Activated CD4-positive, alpha-beta T cell treated with anti-CD3 and anti-CD28 coated beads for 36 hours (primary cell): ENCODE measurements at regions not wholly inside any gene's neighbourhood (a gene's known extent, or its start where the extent isn't known, plus 50 kb on each side); places are given as distances from the start of the nearest gene placed in this dataset.

Source experiments
- ATAC-seq: fragments of 200-7000 bp; cut with Tn5 transposase; one replicate; pipeline ENCODE4 v1.10.0; 2021; ENCODE audit warnings: mild to moderate bottlenecking, moderate library complexity
- CTCF ChIA-PET: fragments of 350-600 bp; sonication (Branson Sonifier 250); formaldehyde crosslinking; loops from one replicate; lab custom pipeline; 2021; ENCODE audit warnings: antibody characterized with exemption; lab: Charles Lee
- POLR2A ChIA-PET: fragments of 350-600 bp; sonication (Branson Sonifier 250); formaldehyde crosslinking; loops from one replicate; lab custom pipeline; 2021; ENCODE audit warnings: antibody characterized with exemption, inconsistent platforms; lab: Charles Lee
- DNase-seq: peaks from one replicate; pipeline ENCODE4 v3.0.0-alpha.2; 2020
- H3K27ac Mint-ChIP-seq: one replicate; pipeline ENCODE4 v1.8.0; 2021; ENCODE audit warnings: mixed read lengths
- H3K27me3 Mint-ChIP-seq: one replicate; pipeline ENCODE4 v1.8.0; 2021; ENCODE audit warnings: mixed read lengths
- H3K36me3 Mint-ChIP-seq: one replicate; pipeline ENCODE4 v1.8.0; 2021; ENCODE audit warnings: low read depth, mixed read lengths
- H3K4me1 Mint-ChIP-seq: one replicate; pipeline ENCODE4 v1.8.0; 2021; ENCODE audit warnings: mixed read lengths
- H3K4me3 Mint-ChIP-seq: one replicate; pipeline ENCODE4 v1.8.0; 2021; ENCODE audit warnings: mild to moderate bottlenecking, moderate library complexity, mixed read lengths
- H3K9me3 Mint-ChIP-seq: one replicate; pipeline ENCODE4 v1.8.0; 2021; ENCODE audit warnings: low read depth, mixed read lengths
- intact Hi-C, 2 experiments: fragments of 100-400 bp; cut with DNase I in 1 of 2; cut with micrococcal nuclease in 1 of 2; formaldehyde crosslinking; loops; one replicate each; pipeline versions ENCODE4 v1.14.2 to v1.15.1; 2022 to 2024; cut with DNase I, micrococcal nuclease

DNA sequence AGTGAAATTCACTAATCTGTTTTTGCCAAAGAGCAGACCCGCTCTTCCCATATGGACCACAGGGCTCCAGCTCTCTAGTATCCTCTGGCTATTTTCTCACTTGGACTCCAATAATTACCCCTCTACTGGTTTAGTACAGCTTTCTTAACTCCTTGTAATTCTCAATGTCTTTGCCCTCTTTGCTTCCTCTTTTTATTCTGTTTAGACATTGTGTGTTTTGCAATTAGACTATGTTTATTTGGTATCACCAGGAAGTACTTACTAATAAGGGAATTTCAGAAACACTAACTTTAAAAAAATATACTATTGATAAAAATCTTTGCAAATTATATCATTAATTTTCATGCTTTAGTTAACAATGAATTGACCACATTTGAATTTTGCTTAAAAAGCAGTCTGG is 111.6 kb upstream of the OBI1 start:
- Mint-ChIP-seq H3K36me3 (no peaks in the 10 kb centered on the region), H3K4me1 (no peaks in the 10 kb centered on the region), H3K27me3 (peaks cover 6% of the 10 kb centered on the region), H3K27ac (no peak overlapping the region), H3K9me3 (no peaks in the 10 kb centered on the region), H3K4me3 (no peak overlapping the region)
- intact Hi-C loops = no loop called here
- POLR2A ChIA-PET = no interaction called here
- ATAC-seq (no peak), DNase-seq (no peak)
- CTCF ChIA-PET = no interaction called here

DNA sequence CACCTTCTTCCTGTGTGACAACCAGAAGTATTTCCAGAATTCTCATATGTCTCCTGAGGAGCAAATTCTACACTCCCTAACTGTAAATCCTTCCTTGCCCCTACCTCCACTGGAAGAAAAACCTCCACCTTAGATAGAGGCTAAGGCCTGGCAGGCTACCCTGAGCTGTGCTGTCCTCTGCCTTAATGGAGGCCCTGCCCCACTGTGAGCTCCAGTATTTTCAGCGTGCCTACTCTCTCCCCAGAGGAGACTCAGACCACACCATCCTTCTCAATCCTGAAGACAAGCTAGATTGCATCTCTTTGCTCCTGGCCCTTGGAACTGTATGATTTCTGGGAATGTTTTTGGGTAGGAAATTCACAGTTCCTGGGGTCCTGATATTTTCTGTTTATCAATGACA is 110.0 kb upstream of the OBI1 start:
- Mint-ChIP-seq H3K9me3 (no peaks in the 10 kb centered on the region), H3K4me3 (no peak overlapping the region), H3K27ac (no peak overlapping the region), H3K27me3 (peaks cover 6% of the 10 kb centered on the region), H3K36me3 (no peaks in the 10 kb centered on the region), H3K4me1 (no peaks in the 10 kb centered on the region)
- ATAC-seq (no peak), DNase-seq (no peak)
- ChIA-PET CTCF (no interaction called here), POLR2A (no interaction called here)
- intact Hi-C loops = no loop called here

DNA sequence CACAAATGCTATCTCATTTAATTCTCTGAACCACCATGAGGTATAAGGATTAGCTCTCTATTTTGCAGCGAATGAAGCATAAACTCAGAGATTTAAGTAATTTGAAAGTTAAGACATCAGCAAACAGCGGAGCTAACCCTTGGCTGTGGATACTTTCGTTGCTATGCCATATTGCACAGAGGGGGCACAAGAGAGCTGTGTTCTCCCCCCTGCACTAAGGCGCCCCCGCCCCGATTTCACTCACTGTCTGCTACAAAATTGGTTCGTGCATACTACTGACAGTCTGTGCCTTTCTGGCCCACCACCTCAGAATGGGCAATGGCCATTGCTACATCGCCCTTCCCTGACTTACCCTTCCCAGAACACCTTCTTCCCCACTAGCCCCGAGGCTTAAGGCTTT is 105.7 kb upstream of the OBI1 start:
- ATAC-seq = no peak
- H3K9me3 Mint-ChIP-seq = no peaks in the 10 kb centered on the region

DNA sequence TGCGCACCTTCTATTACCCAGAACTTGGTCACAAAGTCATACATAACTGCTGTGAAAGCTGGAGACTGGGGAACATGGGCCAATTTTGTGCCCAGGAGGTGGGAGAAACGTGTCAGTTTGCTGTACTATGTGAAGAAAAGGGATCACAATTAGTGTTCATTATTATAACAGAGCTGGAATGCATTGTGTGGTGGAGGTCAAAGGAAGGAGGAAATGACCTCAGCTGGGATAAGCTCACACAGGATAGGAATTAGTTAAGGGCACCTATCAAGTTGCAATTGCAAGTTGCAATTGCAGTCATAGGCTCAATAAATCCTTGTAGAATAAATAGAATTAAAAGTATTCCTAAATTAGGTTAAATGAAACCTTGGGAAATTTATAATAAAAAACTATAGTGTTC is 103.9 kb upstream of the OBI1 start:
- intact Hi-C loops = no loop called here
- peaks cover 12% of the 10 kb centered on the region for H3K27me3 Mint-ChIP-seq
- H3K9me3 Mint-ChIP-seq = no peaks in the 10 kb centered on the region
- H3K27ac Mint-ChIP-seq = no peak overlapping the region
- ChIA-PET POLR2A (no interaction called here), CTCF (no interaction called here)
- H3K36me3 Mint-ChIP-seq = no peaks in the 10 kb centered on the region
- no peak overlapping the region for H3K4me3 Mint-ChIP-seq
- DNase-seq (no peak), ATAC-seq (no peak)
- H3K4me1 Mint-ChIP-seq = no peaks in the 10 kb centered on the region

More for the DNA sequence above, 105.7 kb upstream of the OBI1 start:
- H3K36me3 Mint-ChIP-seq = no peaks in the 10 kb centered on the region
- H3K4me3 Mint-ChIP-seq = no peak overlapping the region
- ChIA-PET CTCF (no interaction called here), POLR2A (no interaction called here)
- no peak for DNase-seq
- no peaks in the 10 kb centered on the region for H3K4me1 Mint-ChIP-seq
- H3K27ac Mint-ChIP-seq = no peak overlapping the region
- intact Hi-C loops = no loop called here
- peaks cover 10% of the 10 kb centered on the region for H3K27me3 Mint-ChIP-seq

DNA sequence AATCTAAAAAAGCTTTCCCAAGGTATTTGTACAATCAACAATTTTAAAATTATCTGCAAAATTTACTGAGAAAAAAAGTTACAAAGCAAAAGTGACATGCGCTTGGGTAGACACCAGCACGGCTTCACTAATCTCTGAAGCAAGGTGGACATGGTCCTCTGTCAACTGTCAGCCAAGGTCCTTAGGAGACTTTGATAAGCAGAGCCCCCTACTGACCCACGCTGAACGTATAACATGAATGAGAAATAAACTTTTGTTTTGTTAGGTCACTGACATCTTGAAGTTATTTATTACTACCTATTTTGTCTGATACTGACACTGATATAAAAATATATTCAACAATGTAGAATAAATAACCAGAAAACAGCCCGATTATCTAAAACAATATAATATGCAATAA is 100.7 kb upstream of the OBI1 start:
- ChIA-PET CTCF (interaction anchor here (0.6 kb wide), 2 partner anchors 14 to 84 kb away, joined by 3 to 4 read pairs; no protein-coding TSS in a partner anchor), POLR2A (no interaction called here)
- H3K27me3 Mint-ChIP-seq = peaks cover 6% of the 10 kb centered on the region
- intact Hi-C loops = no loop called here
- H3K4me3 Mint-ChIP-seq = no peak overlapping the region
- no peak for DNase-seq
- no peaks in the 10 kb centered on the region for H3K9me3 Mint-ChIP-seq
- no peaks in the 10 kb centered on the region for H3K36me3 Mint-ChIP-seq
- H3K4me1 Mint-ChIP-seq = no peaks in the 10 kb centered on the region
- no peak for ATAC-seq
- H3K27ac Mint-ChIP-seq = no peak overlapping the region

DNA sequence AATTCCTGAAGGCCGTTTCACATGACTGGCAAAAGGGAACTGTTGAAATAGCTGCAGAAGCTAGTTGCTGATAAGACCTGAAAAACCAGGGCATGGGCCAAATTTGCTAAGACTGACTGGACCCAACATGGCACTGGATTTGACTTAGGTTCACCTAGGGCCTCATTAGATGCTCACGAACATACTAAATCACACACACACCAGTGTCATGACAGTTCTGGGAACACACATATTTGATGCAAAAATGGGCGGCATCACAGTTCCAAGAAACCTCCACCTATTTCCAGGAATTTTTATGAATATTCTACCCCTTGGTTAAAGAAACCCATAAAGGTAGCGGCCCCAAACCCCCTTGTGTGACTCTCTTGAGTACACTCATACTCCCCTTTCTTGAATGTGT is 99.6 kb upstream of the OBI1 start:
- peaks cover 6% of the 10 kb centered on the region for H3K27me3 Mint-ChIP-seq
- no peak overlapping the region for H3K4me3 Mint-ChIP-seq
- H3K27ac Mint-ChIP-seq = no peak overlapping the region
- ChIA-PET CTCF (no interaction called here), POLR2A (no interaction called here)
- intact Hi-C loops = no loop called here
- H3K36me3 Mint-ChIP-seq = no peaks in the 10 kb centered on the region
- ATAC-seq (no peak), DNase-seq (no peak)
- no peaks in the 10 kb centered on the region for H3K9me3 Mint-ChIP-seq
- no peaks in the 10 kb centered on the region for H3K4me1 Mint-ChIP-seq

DNA sequence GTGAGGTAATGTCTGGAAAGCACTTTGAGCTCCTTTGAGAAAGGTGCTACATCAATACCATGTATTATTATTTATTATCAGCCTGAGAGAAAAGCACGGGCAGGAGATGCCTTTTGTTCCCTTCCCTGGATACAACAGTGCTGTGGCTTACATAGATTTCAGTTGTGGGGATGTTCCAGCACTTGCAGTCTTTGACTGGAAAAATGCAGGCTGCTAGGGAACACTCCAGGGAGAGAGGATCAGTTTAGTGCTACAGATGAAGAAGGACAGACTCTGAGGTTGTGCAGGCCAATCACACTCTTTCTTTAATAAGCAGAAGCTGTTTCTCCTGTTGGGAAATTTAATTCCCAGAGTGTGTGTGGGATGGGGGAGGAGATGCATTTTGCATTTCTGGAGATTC is 94.5 kb upstream of the OBI1 start:
- ChIA-PET POLR2A (no interaction called here), CTCF (no interaction called here)
- DNase-seq = no peak
- H3K9me3 Mint-ChIP-seq = no peaks in the 10 kb centered on the region
- no peak overlapping the region for H3K27ac Mint-ChIP-seq
- intact Hi-C loops = no loop called here
- no peak overlapping the region for H3K4me3 Mint-ChIP-seq
- H3K27me3 Mint-ChIP-seq = peaks cover 9% of the 10 kb centered on the region
- no peaks in the 10 kb centered on the region for H3K36me3 Mint-ChIP-seq
- no peaks in the 10 kb centered on the region for H3K4me1 Mint-ChIP-seq
- ATAC-seq = no peak

DNA sequence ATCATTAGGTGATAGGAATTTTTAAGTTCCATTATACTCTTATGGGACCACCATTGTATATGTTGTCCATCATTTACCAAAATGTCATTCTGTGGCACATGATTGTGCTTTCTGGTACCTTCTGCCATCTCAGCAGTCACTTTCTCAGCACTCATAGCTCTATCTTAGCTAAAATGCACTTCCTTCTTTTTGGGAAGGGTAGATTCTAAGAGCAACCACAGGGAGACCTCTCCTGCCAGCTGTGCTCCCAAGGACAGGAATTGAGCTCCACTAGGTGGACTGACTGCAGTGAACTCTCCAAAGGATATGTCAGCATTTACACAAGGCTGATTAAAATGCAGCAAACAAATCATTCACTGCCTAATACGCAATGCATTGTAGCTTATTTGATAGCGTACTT is 91.8 kb upstream of the OBI1 start:
- ATAC-seq = no peak
- peaks cover 10% of the 10 kb centered on the region for H3K27me3 Mint-ChIP-seq
- no peaks in the 10 kb centered on the region for H3K4me1 Mint-ChIP-seq
- intact Hi-C loops = no loop called here
- CTCF ChIA-PET = interaction anchor here (0.6 to 1.2 kb wide), 2 partner anchors 9 to 12 kb away, joined by 3 read pairs; no protein-coding TSS in a partner anchor
- H3K27ac Mint-ChIP-seq = no peak overlapping the region
- no peak for DNase-seq
- no peaks in the 10 kb centered on the region for H3K9me3 Mint-ChIP-seq
- POLR2A ChIA-PET = no interaction called here
- H3K36me3 Mint-ChIP-seq = no peaks in the 10 kb centered on the region
- no peak overlapping the region for H3K4me3 Mint-ChIP-seq

DNA sequence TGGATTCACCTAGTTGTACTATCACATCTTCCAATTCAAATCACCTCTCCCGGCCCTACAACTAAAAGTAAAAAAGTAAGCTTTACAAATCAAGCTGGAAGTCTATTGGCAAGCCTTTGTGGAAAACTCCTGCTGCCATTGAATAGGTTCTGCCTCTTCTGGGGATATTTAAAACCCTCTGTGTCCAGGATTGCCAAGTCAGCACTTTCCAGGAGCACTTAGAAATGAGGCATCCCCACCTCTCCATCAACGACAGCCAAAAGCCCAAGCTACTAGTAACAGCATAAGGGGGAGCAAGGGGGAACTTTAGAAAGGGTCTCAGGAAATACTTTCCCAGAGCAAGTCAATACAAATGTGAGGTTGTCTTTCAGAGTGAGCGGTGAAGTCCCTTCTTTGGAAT is 85.0 kb upstream of the OBI1 start:
- no peaks in the 10 kb centered on the region for H3K36me3 Mint-ChIP-seq
- CTCF ChIA-PET = no interaction called here
- no peak overlapping the region for H3K4me3 Mint-ChIP-seq
- ATAC-seq = no peak
- intact Hi-C loops = no loop called here
- POLR2A ChIA-PET = no interaction called here
- no peaks in the 10 kb centered on the region for H3K4me1 Mint-ChIP-seq
- no peak for DNase-seq
- H3K27me3 Mint-ChIP-seq = peaks cover 15% of the 10 kb centered on the region
- H3K27ac Mint-ChIP-seq = no peak overlapping the region
- H3K9me3 Mint-ChIP-seq = no peaks in the 10 kb centered on the region

DNA sequence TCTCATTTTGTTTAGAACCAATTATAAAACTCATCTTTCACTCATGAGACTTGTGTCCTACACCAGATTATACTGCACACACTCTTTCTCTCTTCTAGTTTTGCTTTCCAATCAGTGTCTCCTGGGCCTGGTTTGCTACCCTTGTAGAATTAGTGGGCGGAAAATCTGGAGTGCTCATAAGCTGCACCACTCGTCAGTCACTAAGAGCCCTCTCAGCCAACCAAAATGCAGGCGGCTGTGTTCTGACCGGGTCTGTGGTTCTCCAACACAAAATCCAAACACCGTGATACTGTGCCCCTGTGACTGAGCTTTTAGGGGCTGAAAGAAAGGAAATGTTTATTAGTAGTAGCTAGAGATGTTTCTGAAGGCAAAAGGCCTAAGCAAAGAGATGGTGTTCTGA is 83.7 kb upstream of the OBI1 start:
- ChIA-PET CTCF (interaction anchor here (0.7 kb wide), 1 partner anchor 90 kb away, joined by 3 read pairs; no protein-coding TSS in a partner anchor), POLR2A (no interaction called here)

DNA sequence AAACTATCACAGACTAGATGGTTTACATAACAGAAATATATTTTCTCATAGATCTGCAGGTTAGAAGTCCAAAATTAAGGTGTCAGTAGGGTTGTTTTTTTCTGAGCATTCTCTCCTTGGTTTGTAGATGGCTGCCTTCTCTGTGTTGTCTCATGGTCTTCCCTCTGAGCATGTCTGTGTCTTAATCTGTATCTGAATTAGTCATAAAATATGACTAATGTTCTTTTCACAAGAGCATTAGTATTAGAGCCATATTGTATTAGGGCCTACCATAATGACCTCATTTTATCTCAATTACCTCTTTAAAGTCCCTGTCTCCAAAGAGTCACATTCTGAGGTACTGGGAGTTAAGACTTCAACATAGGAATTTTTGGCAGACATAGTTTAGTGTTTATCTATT is 77.2 kb upstream of the OBI1 start:
- Mint-ChIP-seq H3K27ac (no peak overlapping the region), H3K27me3 (peaks cover 8% of the 10 kb centered on the region), H3K36me3 (no peaks in the 10 kb centered on the region), H3K4me1 (no peaks in the 10 kb centered on the region), H3K4me3 (no peak overlapping the region), H3K9me3 (no peaks in the 10 kb centered on the region)
- intact Hi-C loops = no loop called here
- CTCF ChIA-PET = no interaction called here
- ATAC-seq (peak; percentile 33), DNase-seq (no peak)
- POLR2A ChIA-PET = no interaction called here

More for the DNA sequence above, 83.7 kb upstream of the OBI1 start:
- intact Hi-C loops = no loop called here
- no peak for ATAC-seq
- Mint-ChIP-seq H3K4me3 (no peak overlapping the region), H3K9me3 (no peaks in the 10 kb centered on the region), H3K27me3 (peaks cover 14% of the 10 kb centered on the region), H3K36me3 (no peaks in the 10 kb centered on the region), H3K4me1 (no peaks in the 10 kb centered on the region), H3K27ac (no peak overlapping the region)
- no peak for DNase-seq

DNA sequence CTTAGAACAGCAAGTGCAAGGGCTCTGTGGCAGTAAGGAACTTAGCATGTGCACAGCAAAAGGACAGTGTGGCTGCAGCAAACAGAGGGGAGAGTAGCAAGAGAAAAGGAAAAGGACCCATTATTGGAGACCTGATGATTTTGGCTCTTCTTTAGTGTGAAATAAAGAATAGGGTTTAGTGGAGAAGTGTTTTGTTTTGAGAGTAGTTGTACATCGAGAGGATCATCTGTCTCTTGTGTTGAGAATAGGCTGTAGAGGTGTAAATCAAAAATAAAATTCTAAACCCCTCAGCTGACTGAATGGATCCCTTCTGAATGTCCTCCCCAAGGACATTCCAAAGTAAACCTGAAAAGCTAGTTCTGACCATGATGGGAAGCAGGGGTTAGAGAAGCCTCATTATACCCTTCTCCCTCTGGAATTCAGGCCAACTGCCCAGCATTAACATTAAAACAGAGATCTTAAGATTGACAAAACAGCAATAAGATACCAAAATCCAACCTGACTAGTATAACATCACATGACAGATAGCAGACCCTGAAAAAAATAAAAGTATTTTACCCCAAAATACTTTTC is 73.6 kb upstream of the OBI1 start:
- Mint-ChIP-seq H3K27me3 (peaks cover 14% of the 10 kb centered on the region), H3K27ac (no peak overlapping the region), H3K36me3 (no peaks in the 10 kb centered on the region), H3K4me1 (no peaks in the 10 kb centered on the region), H3K9me3 (no peaks in the 10 kb centered on the region), H3K4me3 (no peak overlapping the region)
- CTCF ChIA-PET = no interaction called here
- intact Hi-C loops = no loop called here
- POLR2A ChIA-PET = no interaction called here
- DNase-seq (no peak), ATAC-seq (no peak)

DNA sequence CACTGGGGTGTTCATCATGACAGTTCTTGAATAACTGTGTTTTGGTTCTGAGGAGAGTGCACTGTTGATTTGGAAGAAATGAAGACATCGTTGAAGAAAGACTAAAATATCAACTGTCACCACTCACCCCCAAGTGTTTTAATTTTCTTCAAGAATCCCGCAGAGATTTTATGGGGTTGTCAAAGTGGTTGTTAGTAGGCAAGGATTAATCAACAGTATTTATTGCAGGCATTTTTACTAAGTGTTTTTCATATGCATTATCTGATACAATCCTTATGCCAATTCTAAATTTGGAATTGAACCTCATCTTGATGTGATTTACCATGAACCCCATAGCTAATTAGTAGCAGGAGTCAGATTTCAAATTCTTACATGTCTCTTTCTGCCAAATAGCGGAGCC is 63.7 kb upstream of the OBI1 start:
- Mint-ChIP-seq H3K36me3 (no peaks in the 10 kb centered on the region), H3K27ac (no peak overlapping the region), H3K9me3 (no peaks in the 10 kb centered on the region), H3K27me3 (peaks cover 13% of the 10 kb centered on the region), H3K4me3 (no peak overlapping the region), H3K4me1 (no peaks in the 10 kb centered on the region)
- ChIA-PET POLR2A (no interaction called here), CTCF (no interaction called here)
- ATAC-seq = no peak
- DNase-seq = no peak
- intact Hi-C loops = no loop called here
